SK-N-SH (cell line): ENCODE measurements at regions not wholly inside any gene's neighbourhood (a gene's known extent, or its start where the extent isn't known, plus 50 kb on each side); places are given as distances from the start of the nearest gene placed in this dataset.

Experiments
- CTCF ChIA-PET: fragments of 300-600, 350-600 bp; formaldehyde crosslinking; extraction: SDS; loops from one replicate; lab custom pipeline; 2021; lab: Yijun Ruan, JAX
- POLR2A ChIA-PET: fragments of 350-600 bp; sonication (Branson Sonifier 250); formaldehyde crosslinking; extraction: SDS; loops from one replicate; lab custom pipeline; 2020; ENCODE audit warnings: antibody characterized with exemption, inconsistent platforms; lab: Yijun Ruan, JAX
- DNase-seq: peaks from one replicate; pipeline ENCODE4 v3.0.0; 2012
- H2AFZ ChIP-seq: fragments of 200-600 bp; sonication (generic); 2 replicates; pipeline ENCODE4 v1.8.1; 2016; ENCODE audit warnings: antibody characterized with exemption, mild to moderate bottlenecking, low read depth
- H3F3A ChIP-seq: fragments of 200-600 bp; sonication (generic); replicated peaks from 2 replicates; pipeline ENCODE3; 2016; ENCODE audit warnings: antibody characterized with exemption, mild to moderate bottlenecking; ENCODE audit not compliant: insufficient read depth
- H3K27ac ChIP-seq, 2 experiments: fragments of 200-500 bp in 1 of 2; fragments of 200-600 bp in 1 of 2; sonication (Bioruptor generic) in 1 of 2; sonication (generic), shearing (Covaris generic) in 1 of 2; 2 replicates each; pipeline versions ENCODE4 v1.5.1 to v1.6.1; 2014 to 2016; ENCODE audit warnings: low read depth in 2 of 2, inconsistent platforms in 1 of 2, low read length in 1 of 2, mild to moderate bottlenecking in 1 of 2, mixed read lengths in 1 of 2
- H3K27me3 ChIP-seq: fragments of 200-600 bp; sonication (generic), shearing (Covaris generic); 2 replicates; pipeline ENCODE4 v1.6.1; 2016; ENCODE audit warnings: mixed run types; ENCODE audit not compliant: insufficient read depth
- H3K36me3 ChIP-seq, 2 experiments: fragments of 200-500 bp in 1 of 2; fragments of 200-600 bp in 1 of 2; sonication (Bioruptor generic) in 1 of 2; sonication (generic) in 1 of 2; replicated peaks in 1 of 2; 2 replicates each; pipeline versions ENCODE3 to v1.5.1; 2014 to 2016; ENCODE audit warnings: low read length in 1 of 2, mild to moderate bottlenecking in 1 of 2; ENCODE audit not compliant: insufficient read depth in 2 of 2, control insufficient read depth in 1 of 2
- H3K4me1 ChIP-seq, 2 experiments: fragments of 200-500 bp in 1 of 2; fragments of 200-600 bp in 1 of 2; sonication (Bioruptor generic) in 1 of 2; sonication (generic), shearing (Covaris generic) in 1 of 2; 2 replicates each; pipeline versions ENCODE4 v1.5.1 to v1.6.1; 2014 to 2016; ENCODE audit warnings: low read depth in 1 of 2, low read length in 1 of 2, mixed run types in 1 of 2; ENCODE audit not compliant: insufficient read depth in 2 of 2, control insufficient read depth in 1 of 2
- H3K4me2 ChIP-seq: fragments of 200-600 bp; sonication (generic), shearing (Covaris generic); 2 replicates; pipeline ENCODE4 v1.6.1; 2017; ENCODE audit warnings: mixed run types
- H3K4me3 ChIP-seq, 2 experiments: fragments of 200-500 bp in 1 of 2; fragments of 200-600 bp in 1 of 2; sonication (Bioruptor generic) in 1 of 2; sonication (generic), shearing (Covaris generic) in 1 of 2; 2 replicates each; pipeline versions ENCODE4 v1.5.1 to v1.8.1; 2014 to 2016; ENCODE audit warnings: low read depth in 2 of 2, inconsistent platforms in 1 of 2, low read length in 1 of 2, mild to moderate bottlenecking in 1 of 2, mixed read lengths in 1 of 2, moderate library complexity in 1 of 2
- H3K79me2 ChIP-seq: fragments of 200-600 bp; sonication (generic); 2 replicates; pipeline ENCODE4 v1.8.1; 2017; ENCODE audit warnings: mild to moderate bottlenecking; ENCODE audit not compliant: insufficient read depth
- H3K9ac ChIP-seq: fragments of 200-600 bp; sonication (generic); 2 replicates; pipeline ENCODE4 v1.6.1; 2017; ENCODE audit warnings: mixed run types
- H3K9me2 ChIP-seq: fragments of 200-600 bp; sonication (generic); 2 replicates; pipeline ENCODE4 v1.6.1; 2017; ENCODE audit warnings: mixed run types
- H3K9me3 ChIP-seq: fragments of 200-600 bp; sonication (generic); 2 replicates; pipeline ENCODE4 v1.6.1; 2017; ENCODE audit warnings: mixed run types, mild to moderate bottlenecking, moderate library complexity
- H4K20me1 ChIP-seq: fragments of 200-600 bp; sonication (generic); 2 replicates; pipeline ENCODE4 v1.6.1; 2017; ENCODE audit warnings: mild to moderate bottlenecking, mixed run types; ENCODE audit not compliant: insufficient read depth
- CHD2 ChIP-seq: fragments of 150-350 bp; IDR thresholded peaks from 2 replicates; pipeline ENCODE4 v1.6.1; 2018; ENCODE audit warnings: low read length; ENCODE audit not compliant: partially characterized antibody
- ELF1 ChIP-seq: IDR thresholded peaks from 2 replicates; pipeline ENCODE4 v1.4.0; 2012
- FOXJ3 ChIP-seq: sonication (generic); formaldehyde crosslinking; IDR thresholded peaks from 2 replicates; pipeline ENCODE4 v1.5.1; 2020; ENCODE audit warnings: mild to moderate bottlenecking, missing genetic modification reagents
- MEF2A ChIP-seq: IDR thresholded peaks from 2 replicates; pipeline ENCODE4 v1.4.0; 2012; ENCODE audit warnings: low read depth, borderline replicate concordance
- MXI1 ChIP-seq: IDR thresholded peaks from 2 replicates; pipeline ENCODE4 v1.6.1; 2012; ENCODE audit warnings: mild to moderate bottlenecking, low read depth, low read length, improper control_type of control experiment
- NRF1 ChIP-seq: IDR thresholded peaks from 2 replicates; pipeline ENCODE4 v1.6.1; 2012; ENCODE audit warnings: low read depth, mild to moderate bottlenecking, low read length
- PBX3 ChIP-seq: IDR thresholded peaks from 2 replicates; pipeline ENCODE4; 2012
- POLR2AphosphoS5 ChIP-seq: IDR thresholded peaks from 2 replicates; pipeline ENCODE4 v1.6.1; 2012; ENCODE audit warnings: low read depth, low read length
- RAD21 ChIP-seq: IDR thresholded peaks from 2 replicates; pipeline ENCODE4 v1.6.1; 2012; ENCODE audit warnings: mild to moderate bottlenecking, low read length
- RCOR1 ChIP-seq: fragments of 150-350 bp; IDR thresholded peaks from 2 replicates; pipeline ENCODE4 v1.6.1; 2017; ENCODE audit warnings: antibody characterized with exemption, low read length
- RFX5 ChIP-seq: IDR thresholded peaks from 2 replicates; pipeline ENCODE4 v1.6.1; 2012; ENCODE audit warnings: mild to moderate bottlenecking, improper control_type of control experiment, low read length
- RXRA ChIP-seq: IDR thresholded peaks from 2 replicates; pipeline ENCODE4 v1.4.0; 2012; ENCODE audit warnings: low read depth, mild to moderate bottlenecking, borderline replicate concordance
- SIN3A ChIP-seq: IDR thresholded peaks from 2 replicates; pipeline ENCODE4 v1.6.1; 2012; ENCODE audit warnings: low read depth, mild to moderate bottlenecking, low read length, moderate library complexity, borderline replicate concordance
- TEAD4 ChIP-seq: IDR thresholded peaks from 2 replicates; pipeline ENCODE4 v1.4.0; 2012; ENCODE audit warnings: mild to moderate bottlenecking, borderline replicate concordance; ENCODE audit not compliant: insufficient read depth
- USF1 ChIP-seq: IDR thresholded peaks from 2 replicates; pipeline ENCODE4 v1.4.0; 2012; ENCODE audit warnings: low read depth, borderline replicate concordance
- USF2 ChIP-seq: fragments of 150-350 bp; IDR thresholded peaks from 2 replicates; pipeline ENCODE4 v1.6.1; 2017; ENCODE audit warnings: antibody characterized with exemption, low read length, low read depth, borderline replicate concordance
- WGBS: methylation state at CpG from one replicate; pipeline ENCODE4 v1.1.6; 2017; ENCODE audit warnings: low lambda C conversion rate; 5-methylcytosine and 5-hydroxymethylcytosine counted together
- TF ChIP-seq, protein P1 (sequence below): fragments of 150-350 bp; IDR thresholded peaks from 2 replicates; pipeline ENCODE4 v1.6.1; 2016; ENCODE audit warnings: mild to moderate bottlenecking, low read depth, low read length
- TF ChIP-seq, protein P2 (sequence below): IDR thresholded peaks from 2 replicates; pipeline ENCODE4 v1.4.0; 2012; ENCODE audit warnings: low read depth, borderline replicate concordance

DNA sequence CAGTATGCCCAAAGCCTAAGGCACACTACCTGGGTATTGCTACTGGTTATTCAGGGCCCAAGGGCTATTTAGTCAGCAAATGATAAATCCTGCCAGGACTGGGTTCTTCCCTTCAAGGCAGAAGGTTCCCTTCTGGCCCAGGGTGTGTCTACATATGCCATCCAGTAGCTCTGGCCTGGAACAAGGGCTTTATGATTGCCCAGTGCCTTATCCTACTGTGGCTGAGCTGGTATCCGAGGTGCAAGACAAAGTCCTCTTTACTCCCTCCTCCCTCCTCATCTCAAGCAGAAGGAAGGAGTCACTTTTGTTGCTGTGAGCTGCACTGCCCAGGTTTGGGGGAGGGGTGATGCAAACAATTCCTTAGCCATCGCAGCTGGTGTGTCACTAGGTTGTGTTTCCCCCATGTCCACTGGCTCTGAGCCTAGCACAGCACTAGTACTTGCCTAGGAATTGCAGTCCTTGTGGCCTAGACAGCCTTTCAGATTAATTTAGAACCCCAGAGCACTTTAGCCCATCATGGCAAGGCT, 221.8 kb upstream of the TGFBR2 start (continued):
- TF ChIP-seq TEAD4: no peak
- TF ChIP-seq MXI1: no peak

GRCh38 chr3:30393079-30393478, 213.3 kb upstream of the TGFBR2 start:
- Histone ChIP-seq H2AFZ (no peak overlapping the region), H3K9me3 (no peaks in the 10 kb centered on the region), H3K27me3 (no peaks in the 10 kb centered on the region), H3K36me3 (no peaks in the 10 kb centered on the region), H3K79me2 (no peaks in the 10 kb centered on the region), H3K9me2 (no peaks in the 10 kb centered on the region), H4K20me1 (no peaks in the 10 kb centered on the region), H3F3A (no peaks in the 10 kb centered on the region), H3K4me1 (no peaks in the 10 kb centered on the region), H3K4me2 (no peak overlapping the region), H3K27ac (no peak overlapping the region), H3K4me3 (no peak overlapping the region), H3K9ac (no peak overlapping the region)
- WGBS: 95% methylated on average over 4 of the region's 4 CpGs
- CTCF ChIA-PET: no interaction called here
- TF ChIP-seq, protein P1, sequence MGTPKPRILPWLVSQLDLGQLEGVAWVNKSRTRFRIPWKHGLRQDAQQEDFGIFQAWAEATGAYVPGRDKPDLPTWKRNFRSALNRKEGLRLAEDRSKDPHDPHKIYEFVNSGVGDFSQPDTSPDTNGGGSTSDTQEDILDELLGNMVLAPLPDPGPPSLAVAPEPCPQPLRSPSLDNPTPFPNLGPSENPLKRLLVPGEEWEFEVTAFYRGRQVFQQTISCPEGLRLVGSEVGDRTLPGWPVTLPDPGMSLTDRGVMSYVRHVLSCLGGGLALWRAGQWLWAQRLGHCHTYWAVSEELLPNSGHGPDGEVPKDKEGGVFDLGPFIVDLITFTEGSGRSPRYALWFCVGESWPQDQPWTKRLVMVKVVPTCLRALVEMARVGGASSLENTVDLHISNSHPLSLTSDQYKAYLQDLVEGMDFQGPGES: no peak
- no peak for TF ChIP-seq RAD21
- TF ChIP-seq RFX5: no peak
- TF ChIP-seq USF1: no peak
- TF ChIP-seq NRF1: no peak
- no peak for TF ChIP-seq POLR2AphosphoS5
- TF ChIP-seq PBX3: no peak
- TF ChIP-seq FOXJ3 (CRISPR knock-in tag): no peak
- POLR2A ChIA-PET: no interaction called here
- no peak for DNase-seq

GRCh38 chr3:30397030-30397429, 209.4 kb upstream of the TGFBR2 start:
- WGBS: 100% methylated on average over 1 of the region's 1 CpG
- DNase-seq: no peak
- Histone ChIP-seq H3K9me3 (no peaks in the 10 kb centered on the region), H3K4me1 (peaks cover 0 to 8% of the 10 kb centered on the region in 2 experiments; a peak in 2 of 4 replicates), H3F3A (no peaks in the 10 kb centered on the region), H2AFZ (no peak overlapping the region), H3K36me3 (no peaks in the 10 kb centered on the region), H3K4me2 (no peak overlapping the region), H4K20me1 (no peaks in the 10 kb centered on the region), H3K27ac (no peak overlapping the region), H3K4me3 (no peak overlapping the region), H3K79me2 (no peaks in the 10 kb centered on the region), H3K27me3 (no peaks in the 10 kb centered on the region), H3K9me2 (no peaks in the 10 kb centered on the region), H3K9ac (no peak overlapping the region)
- CTCF ChIA-PET: no interaction called here
- POLR2A ChIA-PET: no interaction called here
- no peak for TF ChIP-seq CHD2
- no peak for TF ChIP-seq RCOR1
- no peak for TF ChIP-seq RXRA
- TF ChIP-seq, protein P2, sequence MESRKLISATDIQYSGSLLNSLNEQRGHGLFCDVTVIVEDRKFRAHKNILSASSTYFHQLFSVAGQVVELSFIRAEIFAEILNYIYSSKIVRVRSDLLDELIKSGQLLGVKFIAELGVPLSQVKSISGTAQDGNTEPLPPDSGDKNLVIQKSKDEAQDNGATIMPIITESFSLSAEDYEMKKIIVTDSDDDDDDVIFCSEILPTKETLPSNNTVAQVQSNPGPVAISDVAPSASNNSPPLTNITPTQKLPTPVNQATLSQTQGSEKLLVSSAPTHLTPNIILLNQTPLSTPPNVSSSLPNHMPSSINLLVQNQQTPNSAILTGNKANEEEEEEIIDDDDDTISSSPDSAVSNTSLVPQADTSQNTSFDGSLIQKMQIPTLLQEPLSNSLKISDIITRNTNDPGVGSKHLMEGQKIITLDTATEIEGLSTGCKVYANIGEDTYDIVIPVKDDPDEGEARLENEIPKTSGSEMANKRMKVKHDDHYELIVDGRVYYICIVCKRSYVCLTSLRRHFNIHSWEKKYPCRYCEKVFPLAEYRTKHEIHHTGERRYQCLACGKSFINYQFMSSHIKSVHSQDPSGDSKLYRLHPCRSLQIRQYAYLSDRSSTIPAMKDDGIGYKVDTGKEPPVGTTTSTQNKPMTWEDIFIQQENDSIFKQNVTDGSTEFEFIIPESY: no peak
- TF ChIP-seq ELF1: no peak
- TF ChIP-seq USF2: no peak
- no peak for TF ChIP-seq PBX3
- no peak for TF ChIP-seq MEF2A
- no peak for TF ChIP-seq RFX5
- TF ChIP-seq SIN3A: no peak
